Adrenal gland (tissue), 9 donors: ENCODE measurements at regions not wholly inside any gene's neighbourhood (a gene's known extent, or its start where the extent isn't known, plus 50 kb on each side); places are given as distances from the start of the nearest gene placed in this dataset.

Experiments
- DNase-seq, 7 donors: peaks; one replicate each; pipeline ENCODE4 v3.0.0-alpha.2; 2019 to 2020
- H3K27ac ChIP-seq, 5 donors: fragments of 200-600 bp; sonication (generic) in 4 of 5; 1 replicate in 3 of 5; 2 replicates in 2 of 5; pipeline versions ENCODE4 v1.5.1 to v1.8.0; 2016 to 2020; ENCODE audit warnings: mild to moderate bottlenecking in 1 of 5
- H3K27me3 ChIP-seq: fragments of 200-600 bp; 2 replicates; pipeline ENCODE4 v1.8.0; 2021
- H3K36me3 ChIP-seq, 2 donors: fragments of 200-600 bp; replicated peaks in 1 of 2; 1 replicate in 1 of 2; 2 replicates in 1 of 2; pipeline versions ENCODE4 v1.5.1 to v1.8.0; 2018 to 2022
- H3K4me1 ChIP-seq, 2 donors: fragments of 200-600 bp; replicated peaks in 1 of 2; 1 replicate in 1 of 2; 2 replicates in 1 of 2; pipeline versions ENCODE4 v1.5.1 to v1.8.0; 2018 to 2021
- H3K4me3 ChIP-seq, 4 donors: fragments of 200-600 bp; sonication (generic) in 3 of 4; one replicate each; pipeline ENCODE4 v1.5.1; 2016 to 2018
- H3K9me3 ChIP-seq, 3 donors: fragments of 200-600 bp; sonication (generic) in 1 of 3; replicated peaks in 1 of 3; 1 replicate in 2 of 3; 2 replicates in 1 of 3; pipeline versions ENCODE4 v1.5.1 to v1.8.0; 2016 to 2021
- CTCF ChIP-seq, 6 experiments: fragments of 450-650 bp in 4 of 6; fragments of 200-600 bp in 2 of 6; sonication (generic) in 1 of 6; IDR thresholded peaks; 1 replicate in 5 of 6; 2 replicates in 1 of 6; pipeline versions ENCODE4 v1.5.1 to v1.8.0; 2016 to 2021; ENCODE audit warnings: antibody characterized with exemption in 6 of 6, mild to moderate bottlenecking in 2 of 6, moderate library complexity in 1 of 6
- POLR2A ChIP-seq, 2 donors: fragments of 450-650 bp; IDR thresholded peaks; one replicate each; pipeline ENCODE4 v1.6.1; 2017; ENCODE audit warnings: antibody characterized with exemption in 2 of 2, mild to moderate bottlenecking in 2 of 2, moderate library complexity in 1 of 2
- WGBS, 4 donors: extraction: QIAGEN DNeasy Blood & Tissue Kit in 2 of 4; methylation state at CpG; one replicate each; pipeline versions ENCODE4 v1.1.5 to v1.1.7; 2013 to 2017; 5-methylcytosine and 5-hydroxymethylcytosine counted together
- intact Hi-C, 2 donors: fragments of 100-400 bp; cut with DNase I; formaldehyde crosslinking; loops; one replicate each; pipeline versions ENCODE4 v1.14.1 to v1.15.0; 2022 to 2023
- donor health status: healthy with polysubstance abuse.
- donor health status: Bipolar disorder and iron deficiency.
- donor health status: DM: yes; HTN: yes; CAD: no.
- donor health status: DM: no; HTN: no; CAD: no.
- donor health status: DM: no; HTN: no; CAD: no.

DNA sequence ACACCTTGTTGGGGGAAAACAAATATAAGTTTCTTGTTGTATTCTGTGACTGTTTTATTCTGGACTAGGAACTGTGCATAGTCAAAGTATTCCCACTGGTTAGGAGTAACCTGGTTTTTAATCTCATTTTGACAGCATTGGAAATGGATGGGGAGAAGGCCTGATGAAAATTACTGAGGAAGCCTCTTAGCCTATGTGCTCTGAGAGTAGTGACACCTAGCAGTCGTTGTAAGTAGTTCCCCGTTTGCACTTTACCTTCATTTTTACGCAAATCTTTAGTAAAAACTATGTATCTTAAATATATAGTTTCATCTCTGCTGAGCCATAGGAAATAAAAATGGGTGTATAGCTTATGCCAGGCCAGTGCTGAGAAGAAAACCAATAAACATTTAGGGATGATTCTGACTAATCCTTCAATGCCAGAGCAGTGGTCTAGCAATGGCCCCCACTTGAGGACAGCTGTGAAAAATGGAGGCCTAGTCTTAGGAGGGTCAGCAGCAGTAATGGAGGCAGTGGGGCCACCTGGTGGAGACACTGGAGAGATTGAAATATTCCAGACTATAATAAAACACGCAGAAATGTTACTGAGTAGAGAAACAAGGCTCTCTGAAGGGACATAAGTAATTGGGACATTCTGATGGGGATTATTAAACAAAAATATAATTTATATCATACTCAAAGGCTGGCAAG is 133.2 kb upstream of the NOVA1 start:
- intact Hi-C loops: no loop called here
- Histone ChIP-seq H3K4me3 (no peak overlapping the region), H3K36me3 (no peaks in the 10 kb centered on the region), H3K27ac (no peak overlapping the region), H3K9me3 (no peaks in the 10 kb centered on the region), H3K4me1 (no peaks in the 10 kb centered on the region), H3K27me3 (no peaks in the 10 kb centered on the region)
- 71 to 81% (median 76%) methylated on average over 4 of the region's 4 CpGs for WGBS, 4 donors
- TF ChIP-seq CTCF (IDR thresholded peaks at IDR 0.05): peak in 4 of 6 experiments; percentile 7 to 37 (median 29)
- TF ChIP-seq POLR2A (IDR thresholded peaks at IDR 0.05): no peak
- DNase-seq: no peak

DNA sequence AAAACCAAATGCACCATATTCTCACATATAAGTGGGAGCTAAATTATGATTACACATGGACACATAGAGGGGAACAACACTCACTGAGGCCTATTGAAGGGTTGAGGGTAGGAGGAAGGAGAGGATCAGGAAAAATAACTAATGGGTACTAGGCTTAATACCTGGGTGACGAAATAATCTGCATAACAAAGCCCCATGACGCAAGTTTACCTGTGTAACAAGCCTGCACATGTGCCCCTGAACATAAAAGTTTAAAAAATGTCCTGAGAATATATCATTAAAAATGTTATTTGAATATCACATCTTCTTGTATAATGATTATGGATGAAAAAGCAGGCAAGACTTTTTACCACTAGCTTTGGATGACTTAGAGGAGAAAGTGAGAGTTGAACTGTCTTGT is 138.0 kb upstream of the NOVA1 start:
- H3K27me3 ChIP-seq: no peaks in the 10 kb centered on the region
- H3K27ac ChIP-seq: no peak overlapping the region
- H3K4me1 ChIP-seq: no peaks in the 10 kb centered on the region
- intact Hi-C loops: no loop called here
- no peak overlapping the region for H3K4me3 ChIP-seq
- TF ChIP-seq POLR2A (IDR thresholded peaks at IDR 0.05) (no peak), CTCF (IDR thresholded peaks at IDR 0.05) (no peak)
- H3K9me3 ChIP-seq: no peaks in the 10 kb centered on the region
- WGBS, 4 donors: 45 to 58% (median 54%) methylated on average over 2 of the region's 2 CpGs
- no peak for DNase-seq
- H3K36me3 ChIP-seq: no peaks in the 10 kb centered on the region

DNA sequence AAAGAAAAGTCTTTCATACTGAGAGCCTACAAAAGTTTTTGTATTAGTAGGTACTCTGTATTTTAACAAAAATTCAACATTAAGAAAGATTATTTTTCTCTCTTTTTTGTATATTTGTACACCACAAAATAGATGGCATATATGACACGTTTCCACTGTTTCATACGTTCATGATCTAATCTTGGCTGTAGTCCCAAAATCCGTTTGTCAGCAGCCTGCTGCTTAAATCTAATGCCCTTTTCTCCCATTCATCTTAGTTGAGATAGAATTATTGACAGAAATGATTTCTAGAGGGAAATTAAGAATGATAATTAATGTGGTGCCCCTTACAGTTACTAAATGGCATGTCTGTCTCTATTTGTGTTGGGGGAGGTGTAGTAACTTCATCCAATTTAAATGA is 140.7 kb upstream of the NOVA1 start:
- Histone ChIP-seq H3K4me3 (no peak overlapping the region), H3K36me3 (no peaks in the 10 kb centered on the region), H3K27me3 (no peaks in the 10 kb centered on the region), H3K27ac (no peak overlapping the region), H3K4me1 (no peaks in the 10 kb centered on the region), H3K9me3 (no peaks in the 10 kb centered on the region)
- intact Hi-C loops: no loop called here
- WGBS, 4 donors: 14 to 25% (median 16%) methylated on average over 3 of the region's 3 CpGs
- TF ChIP-seq POLR2A (IDR thresholded peaks at IDR 0.05) (no peak), CTCF (IDR thresholded peaks at IDR 0.05) (no peak)
- no peak for DNase-seq

GRCh38 chr14:26741711-26742212 is 143.9 kb upstream of the NOVA1 start:
- intact Hi-C loops: no loop called here
- Histone ChIP-seq H3K36me3 (no peaks in the 10 kb centered on the region), H3K27me3 (no peaks in the 10 kb centered on the region), H3K27ac (no peak overlapping the region), H3K9me3 (no peaks in the 10 kb centered on the region), H3K4me3 (no peak overlapping the region), H3K4me1 (no peaks in the 10 kb centered on the region)
- TF ChIP-seq POLR2A (IDR thresholded peaks at IDR 0.05) (no peak), CTCF (IDR thresholded peaks at IDR 0.05) (no peak)
- no peak for DNase-seq
